ENCODE measurements at regions not wholly inside any gene's neighbourhood (a gene's known extent, or its start where the extent isn't known, plus 50 kb on each side); places are given as distances from the start of the nearest gene placed in this dataset.
"Not testable (repeated sequence)": the region's sequence is repeated elsewhere in the genome, so short reads cannot be mapped to it uniquely, and the experiment has no call there.

GRCh38 chr12:20055856-20056255, 312.5 kb upstream of the PDE3A start:
- no peak for TF ChIP-seq CTCF (IDR thresholded peaks at IDR 0.05; ENCODE audit: insufficient read depth, low read length, missing control alignments)
- H3K4me3 ChIP-seq (ENCODE audit: low read depth, low read length): no peak overlapping the region
- no peak for DNase-seq (ENCODE audit: low read depth, low spot score)
- ChIA-PET POLR2A (no interaction called here), CTCF (interaction anchor here (0.8 to 1.1 kb wide), 2 partner anchors 11 to 321 kb away, joined by 3 read pairs; no protein-coding TSS in a partner anchor)

- H3K4me3 ChIP-seq (ENCODE audit: low read depth, low read length): no peak overlapping the region
- ChIA-PET CTCF (interaction anchor here (0.6 to 0.9 kb wide), 2 partner anchors 52 to 141 kb away, joined by 3 read pairs; no protein-coding TSS in a partner anchor), POLR2A (no interaction called here)
- no peak for TF ChIP-seq CTCF (IDR thresholded peaks at IDR 0.05; ENCODE audit: insufficient read depth, low read length, missing control alignments)
- DNase-seq (ENCODE audit: low read depth, low spot score): no peak
These were observed 310.9 kb upstream of the PDE3A start for GRCh38 chr12:20057398-20057797.

GRCh38 chr12:20063116-20063515, 305.2 kb upstream of the PDE3A start:
- no peak for TF ChIP-seq CTCF (IDR thresholded peaks at IDR 0.05; ENCODE audit: insufficient read depth, low read length, missing control alignments)
- ChIA-PET CTCF (interaction anchor here (0.8 kb wide), 1 partner anchor 10 kb away, joined by 3 read pairs; no protein-coding TSS in a partner anchor), POLR2A (no interaction called here)
- no peak overlapping the region for H3K4me3 ChIP-seq (ENCODE audit: low read depth, low read length)
- no peak for DNase-seq (ENCODE audit: low read depth, low spot score)

- no peak for TF ChIP-seq CTCF (IDR thresholded peaks at IDR 0.05; ENCODE audit: insufficient read depth, low read length, missing control alignments)
- ChIA-PET CTCF (no interaction called here), POLR2A (no interaction called here)
- DNase-seq (ENCODE audit: low read depth, low spot score): no peak
- H3K4me3 ChIP-seq (ENCODE audit: low read depth, low read length): no peak overlapping the region
These were observed 290.7 kb upstream of the PDE3A start for GRCh38 chr12:20077618-20078017.

GRCh38 chr12:20089077-20089476, 279.3 kb upstream of the PDE3A start:
- TF ChIP-seq CTCF (IDR thresholded peaks at IDR 0.05; ENCODE audit: insufficient read depth, low read length, missing control alignments): no peak
- no peak overlapping the region for H3K4me3 ChIP-seq (ENCODE audit: low read depth, low read length)
- no peak for DNase-seq (ENCODE audit: low read depth, low spot score)
- POLR2A ChIA-PET: no interaction called here
- CTCF ChIA-PET: no interaction called here

- DNase-seq (ENCODE audit: low read depth, low spot score); CTCF ChIA-PET; POLR2A ChIA-PET: not testable (repeated sequence)
These were observed 275.0 kb upstream of the PDE3A start for GRCh38 chr12:20093190-20093810.

GRCh38 chr12:20096430-20096829, 271.9 kb upstream of the PDE3A start:
- CTCF ChIA-PET: interaction anchor here (1.1 kb wide), 1 partner anchor 22 kb away, joined by 3 read pairs; no protein-coding TSS in a partner anchor
- TF ChIP-seq CTCF (IDR thresholded peaks at IDR 0.05; ENCODE audit: insufficient read depth, low read length, missing control alignments): no peak
- H3K4me3 ChIP-seq (ENCODE audit: low read depth, low read length): no peak overlapping the region
- DNase-seq (ENCODE audit: low read depth, low spot score): no peak
- POLR2A ChIA-PET: no interaction called here

More at GRCh38 chr12:20093190-20093810, 275.0 kb upstream of the PDE3A start:
- not testable (repeated sequence) for H3K4me3 ChIP-seq (ENCODE audit: low read depth, low read length)
